HepG2 (cell line): ENCODE measurements at regions not wholly inside any gene's neighbourhood (a gene's known extent, or its start where the extent isn't known, plus 50 kb on each side); places are given as distances from the start of the nearest gene placed in this dataset.

Experiments
- ATAC-seq: fragments of 200-7000 bp; cut with Tn5 transposase; 3 replicates; pipeline ENCODE4 v1.9.1; 2020; ENCODE audit warnings: mild to moderate bottlenecking, moderate library complexity
- BruUV-seq: library from RNA; stranded (reverse); fragments of 400-500 nt; replicated peaks from 2 replicates; lab custom pipeline; 2021; lab: Mats Ljungman, UMichigan
- CTCF ChIA-PET: fragments of 300-600 bp; formaldehyde crosslinking; extraction: SDS; loops from one replicate; lab custom pipeline; 2021; ENCODE audit warnings: low total read pairs, inconsistent platforms, low intra/inter-chr PET ratio; lab: Yijun Ruan, JAX
- POLR2A ChIA-PET: fragments of 350-600 bp; sonication (Branson Sonifier 250); formaldehyde crosslinking; loops from one replicate; lab custom pipeline; 2020; ENCODE audit warnings: antibody characterized with exemption, inconsistent platforms; lab: Yijun Ruan, JAX
- DNase-seq: peaks from one replicate; pipeline ENCODE4 v3.0.0-alpha.2; 2015; ENCODE audit warnings: low spot score
- FAIRE-seq: peaks from 3 replicates; lab custom pipeline; 2011; peaks lifted over from hg19 to GRCh38; lab: Jason Lieb, UNC
- H2AFZ ChIP-seq: one replicate; pipeline ENCODE4 v1.6.1; 2011; ENCODE audit warnings: low read length, inconsistent platforms
- H3K27ac ChIP-seq: fragments of 300-600 bp; 3 replicates; pipeline ENCODE4 v1.8.0; 2011; ENCODE audit warnings: mixed run types, mild to moderate bottlenecking, mixed read lengths, low read length, inconsistent platforms; ENCODE audit not compliant: insufficient read depth; ENCODE audit errors: extremely low read length
- H3K27me3 ChIP-seq, 2 experiments: fragments of 200-600 bp in 1 of 2; 2 replicates in 1 of 2; 3 replicates in 1 of 2; pipeline versions ENCODE4 v1.6.0 to v1.8.0; 2011; ENCODE audit warnings: low read length in 2 of 2, mild to moderate bottlenecking in 2 of 2, moderate library complexity in 2 of 2, inconsistent platforms in 1 of 2; ENCODE audit not compliant: insufficient read depth in 2 of 2, control insufficient read depth in 1 of 2
- H3K36me3 ChIP-seq, 2 experiments: fragments of 200-600 bp in 1 of 2; replicated peaks in 1 of 2; 2 replicates in 1 of 2; 3 replicates in 1 of 2; pipeline versions ENCODE4 v1.5.1 to v1.8.0; 2011; ENCODE audit warnings: low read length in 2 of 2, inconsistent platforms in 1 of 2; ENCODE audit not compliant: insufficient read depth in 2 of 2, control insufficient read depth in 1 of 2
- H3K4me1 ChIP-seq: 2 replicates; pipeline ENCODE4 v1.5.1; 2012; ENCODE audit warnings: low read length, inconsistent platforms; ENCODE audit not compliant: insufficient read depth
- H3K4me2 ChIP-seq: 2 replicates; pipeline ENCODE4 v1.6.0; 2011; ENCODE audit warnings: low read depth, low read length, inconsistent platforms
- H3K4me3 ChIP-seq, 3 experiments: fragments of 200-600 bp in 1 of 3; sonication (generic), shearing (Covaris generic) in 1 of 3; replicated peaks in 1 of 3; 2 replicates each; pipeline ENCODE4 v1.5.1; 2011 to 2016; ENCODE audit warnings: low read length in 3 of 3, inconsistent platforms in 2 of 3, low read depth in 2 of 3, mild to moderate bottlenecking in 2 of 3, control low read depth in 1 of 3, mixed read lengths in 1 of 3; ENCODE audit not compliant: insufficient read depth in 1 of 3
- H3K79me2 ChIP-seq: one replicate; pipeline ENCODE4 v1.6.1; 2011; ENCODE audit warnings: low read length, inconsistent platforms; ENCODE audit not compliant: insufficient read depth
- H3K9ac ChIP-seq: 2 replicates; pipeline ENCODE4 v1.6.0; 2011; ENCODE audit warnings: mild to moderate bottlenecking, low read depth, low read length, inconsistent platforms; ENCODE audit not compliant: insufficient read depth
- H3K9me3 ChIP-seq: 2 replicates; pipeline ENCODE4 v1.5.1; 2012; ENCODE audit warnings: mild to moderate bottlenecking, low read length
- H4K20me1 ChIP-seq: 2 replicates; pipeline ENCODE4 v1.6.0; 2011; ENCODE audit warnings: inconsistent platforms, mild to moderate bottlenecking, low read length, moderate library complexity; ENCODE audit not compliant: insufficient read depth
- DPF2 ChIP-seq: sonication (generic); formaldehyde crosslinking; IDR thresholded peaks from 2 replicates; pipeline ENCODE4 v1.4.0; 2020; ENCODE audit warnings: mild to moderate bottlenecking, low read depth, missing genetic modification reagents, borderline replicate concordance
- HDAC2 ChIP-seq: sonication (generic); formaldehyde crosslinking; IDR thresholded peaks from 2 replicates; pipeline ENCODE4 v1.4.0; 2020; ENCODE audit warnings: missing genetic modification reagents
- HMGA1 ChIP-seq: sonication (generic); formaldehyde crosslinking; conservative IDR thresholded peaks from 2 replicates; pipeline ENCODE4 v1.4.0; 2020; ENCODE audit warnings: missing genetic modification reagents
- KLF11 ChIP-seq: IDR thresholded peaks from 2 replicates; pipeline ENCODE4 v1.6.1; 2016; ENCODE audit warnings: missing compliant biosample characterization
- KLF16 ChIP-seq, 2 experiments: sonication (generic) in 1 of 2; formaldehyde crosslinking in 1 of 2; IDR thresholded peaks; 2 replicates each; pipeline versions ENCODE4 v1.6.1 to v1.8.0; 2016 to 2023; ENCODE audit warnings: missing genetic modification reagents in 2 of 2, missing compliant biosample characterization in 1 of 2
- KMT2A ChIP-seq: sonication (generic); formaldehyde crosslinking; IDR thresholded peaks from 2 replicates; pipeline ENCODE4 v1.4.0; 2020; ENCODE audit warnings: missing genetic modification reagents
- NFKB2 ChIP-seq: sonication (generic); formaldehyde crosslinking; IDR thresholded peaks from 2 replicates; pipeline ENCODE4 v1.4.0; 2020; ENCODE audit warnings: missing genetic modification reagents, borderline replicate concordance
- SALL1 ChIP-seq: sonication (generic); formaldehyde crosslinking; IDR thresholded peaks from 2 replicates; pipeline ENCODE4 v1.8.0; 2022; ENCODE audit warnings: mild to moderate bottlenecking, missing genetic modification reagents
- SKIL ChIP-seq: sonication (generic); formaldehyde crosslinking; IDR thresholded peaks from 2 replicates; pipeline ENCODE4 v1.8.0; 2022; ENCODE audit warnings: missing genetic modification reagents, mild to moderate bottlenecking, moderate library complexity, borderline replicate concordance
- U2AF1 ChIP-seq: fragments of 200-400 bp; formaldehyde crosslinking; optimal IDR thresholded peaks from 2 replicates; pipeline ENCODE3; 2017; ENCODE audit warnings: mild to moderate bottlenecking, low read depth, low read length
- ZBTB38 ChIP-seq: sonication (generic); formaldehyde crosslinking; IDR thresholded peaks from 2 replicates; pipeline ENCODE4 v1.5.1; 2020; ENCODE audit warnings: mild to moderate bottlenecking, missing genetic modification reagents
- ZNF253 ChIP-seq: sonication (generic); formaldehyde crosslinking; IDR thresholded peaks from 2 replicates; pipeline ENCODE4 v1.8.0; 2022; ENCODE audit warnings: mild to moderate bottlenecking, missing genetic modification reagents, borderline replicate concordance
- ZNF317 ChIP-seq: sonication (generic); formaldehyde crosslinking; IDR thresholded peaks from 2 replicates; pipeline ENCODE4 v1.5.0; 2020; ENCODE audit warnings: mild to moderate bottlenecking, missing genetic modification reagents
- ZNF501 ChIP-seq: sonication (generic); formaldehyde crosslinking; IDR thresholded peaks from 2 replicates; pipeline ENCODE4 v1.5.1; 2020; ENCODE audit warnings: mild to moderate bottlenecking, moderate library complexity, missing genetic modification reagents
- ZNF780A ChIP-seq: sonication (generic); formaldehyde crosslinking; IDR thresholded peaks from 2 replicates; pipeline ENCODE4 v1.8.0; 2022; ENCODE audit warnings: mild to moderate bottlenecking, missing genetic modification reagents, moderate library complexity
- ZZZ3 ChIP-seq: sonication (generic); formaldehyde crosslinking; IDR thresholded peaks from 2 replicates; pipeline ENCODE4 v1.4.0; 2020; ENCODE audit warnings: missing genetic modification reagents, mild to moderate bottlenecking, borderline replicate concordance
- WGBS: methylation state at CpG from one replicate; pipeline ENCODE4 v1.1.6; 2017; ENCODE audit warnings: low lambda C conversion rate; 5-methylcytosine and 5-hydroxymethylcytosine counted together
- in situ Hi-C: cut with HindIII; loops from 2 replicates; pipeline ENCODE4 v1.10.0; 2017; ENCODE audit warnings: low pct_unique_long_range_greater_than_20kb; ENCODE audit not compliant: extremely low pct_ligation_motif_present
- intact Hi-C: fragments of 100-400 bp; cut with micrococcal nuclease; formaldehyde crosslinking; loops from one replicate; pipeline ENCODE4 v1.10.0; 2022; ENCODE audit not compliant: unreplicated experiment
- TF ChIP-seq, protein P1 (sequence below): sonication (generic); formaldehyde crosslinking; IDR thresholded peaks from 2 replicates; pipeline ENCODE4 v1.8.1; 2023; ENCODE audit warnings: mild to moderate bottlenecking, moderate library complexity, missing genetic modification reagents

DNA sequence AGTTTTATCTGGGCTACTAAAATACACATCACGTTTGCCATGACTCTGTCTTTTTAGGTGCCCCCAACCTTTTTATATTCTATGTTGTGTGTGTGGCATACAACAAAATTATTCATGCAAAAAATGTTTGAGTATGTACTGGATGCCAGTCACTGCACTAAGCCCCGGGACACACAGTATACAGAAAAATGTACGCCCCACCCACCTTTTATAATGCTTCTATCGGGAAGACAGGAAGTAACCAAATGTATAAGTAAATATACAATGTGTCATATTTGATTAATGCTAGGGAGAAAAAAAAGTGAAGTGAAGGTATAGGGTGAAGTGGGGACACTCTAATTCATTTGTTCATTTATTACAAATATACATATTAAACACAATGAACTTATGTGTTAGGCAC, 503.4 kb upstream of the MDFIC2 start:
- H3K9me3 ChIP-seq = no peaks in the 10 kb centered on the region
- no peaks in the 10 kb centered on the region for H3K36me3 ChIP-seq
- WGBS = 3% methylated on average over 4 of the region's 4 CpGs
- no peak overlapping the region for H3K4me2 ChIP-seq
- no peak for ATAC-seq
- no peak for DNase-seq
- no peak overlapping the region for H2AFZ ChIP-seq
- H3K27me3 ChIP-seq = no peaks in the 10 kb centered on the region; a peak in 2 of 5 replicates
- TF ChIP-seq ZNF317 (CRISPR knock-in tag) (no peak), HDAC2 (no peak), SKIL (no peak)
- in situ Hi-C loops = no loop called here
- BruUV-seq = no TSS peak
- no peak overlapping the region for H3K27ac ChIP-seq
- intact Hi-C loops = no loop called here
- H3K4me3 ChIP-seq = no peak overlapping the region
- H3K9ac ChIP-seq = no peak overlapping the region
- H4K20me1 ChIP-seq = no peaks in the 10 kb centered on the region
- FAIRE-seq = no peak
- CTCF ChIA-PET = no interaction called here
- no peaks in the 10 kb centered on the region for H3K4me1 ChIP-seq
- no peaks in the 10 kb centered on the region for H3K79me2 ChIP-seq
- POLR2A ChIA-PET = no interaction called here

DNA sequence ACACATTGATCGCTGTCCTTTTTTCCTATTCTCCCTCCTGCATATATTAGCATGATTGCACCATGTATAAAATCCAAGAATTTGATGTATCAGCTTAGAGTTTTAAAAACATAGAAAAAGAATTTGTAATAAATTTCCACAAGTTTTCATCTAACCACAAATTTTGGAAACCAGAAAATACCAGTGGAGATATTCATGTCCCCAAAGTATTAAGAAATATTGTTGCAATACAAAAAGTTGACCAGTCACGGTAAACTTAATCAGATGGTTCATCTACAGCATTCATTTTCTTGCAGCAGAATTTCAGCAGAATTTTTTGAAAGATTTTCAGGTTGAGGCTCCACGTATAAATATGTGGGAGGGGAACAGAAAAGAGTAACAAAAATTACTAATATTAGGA, 500.9 kb upstream of the MDFIC2 start:
- H3K79me2 ChIP-seq = no peaks in the 10 kb centered on the region
- ATAC-seq (no peak), FAIRE-seq (no peak), DNase-seq (no peak)
- POLR2A ChIA-PET = no interaction called here
- in situ Hi-C loops (no loop called here), intact Hi-C loops (no loop called here)
- no peak overlapping the region for H2AFZ ChIP-seq
- no peak overlapping the region for H3K4me3 ChIP-seq
- H3K4me2 ChIP-seq = no peak overlapping the region
- H3K9ac ChIP-seq = no peak overlapping the region
- H3K4me1 ChIP-seq = no peaks in the 10 kb centered on the region
- H3K27ac ChIP-seq = no peak overlapping the region
- no TSS peak for BruUV-seq
- no peaks in the 10 kb centered on the region for H4K20me1 ChIP-seq
- no peaks in the 10 kb centered on the region; a peak in 1 of 5 replicates for H3K27me3 ChIP-seq
- no peaks in the 10 kb centered on the region for H3K9me3 ChIP-seq
- no peak for TF ChIP-seq ZZZ3
- TF ChIP-seq SALL1 = no peak
- no peak for TF ChIP-seq ZNF780A (CRISPR knock-in tag)
- TF ChIP-seq KLF11 (CRISPR knock-in tag) = no peak
- TF ChIP-seq DPF2 = no peak
- TF ChIP-seq ZBTB38 = no peak
- TF ChIP-seq ZNF253 = no peak
- no peak for TF ChIP-seq ZNF501 (CRISPR knock-in tag)
- TF ChIP-seq HMGA1 (CRISPR knock-in tag) = no peak
- TF ChIP-seq NFKB2 = no peak
- no peak for TF ChIP-seq KLF16 (CRISPR knock-in tag; IDR thresholded peaks at IDR 0.05)
- no peak for TF ChIP-seq U2AF1
- no peak for TF ChIP-seq KMT2A (CRISPR knock-in tag)
- TF ChIP-seq, protein P1, sequence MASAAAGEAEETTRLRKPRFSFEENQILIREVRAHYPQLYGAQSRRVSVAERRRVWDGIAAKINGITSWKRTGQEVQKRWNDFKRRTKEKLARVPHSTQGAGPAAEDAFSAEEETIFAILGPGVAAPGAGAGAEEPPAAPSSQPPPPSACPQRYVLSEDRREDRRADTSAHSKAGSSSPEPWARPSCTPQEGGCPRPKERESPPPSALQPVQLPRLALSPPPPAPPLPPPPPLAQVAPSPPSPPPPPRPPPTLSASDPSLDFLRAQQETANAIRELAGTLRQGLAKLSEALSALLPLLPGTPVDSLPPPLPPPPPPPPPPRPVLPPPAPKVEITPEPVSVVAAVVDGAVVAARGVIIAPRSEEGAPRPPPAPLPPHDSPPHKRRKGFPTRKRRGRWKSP (CRISPR knock-in tag) = no peak
- CTCF ChIA-PET = no interaction called here
- H3K36me3 ChIP-seq = no peaks in the 10 kb centered on the region
- under 1% methylated on average over 3 of the region's 3 CpGs for WGBS
